HG02571 (cell line): ENCODE measurements at regions not wholly inside any gene's neighbourhood (a gene's known extent, or its start where the extent isn't known, plus 50 kb on each side); places are given as distances from the start of the nearest gene placed in this dataset.
A peak's percentile ranks its signal among the peaks of the same experiment; 100 is the strongest.
"Not testable (repeated sequence)": the region's sequence is repeated elsewhere in the genome, so short reads cannot be mapped to it uniquely, and the experiment has no call there.

Experiments
- ATAC-seq: cut with Tn5 transposase; IDR thresholded peaks from one replicate; pipeline ENCODE4 v1.9.1; 2021; ENCODE audit warnings: mild to moderate bottlenecking, moderate library complexity; ENCODE audit not compliant: unreplicated experiment

GRCh38 chr22:46026899-46027210 lies 49.9 kb upstream of the WNT7B start:
- ATAC-seq, result no peak

DNA sequence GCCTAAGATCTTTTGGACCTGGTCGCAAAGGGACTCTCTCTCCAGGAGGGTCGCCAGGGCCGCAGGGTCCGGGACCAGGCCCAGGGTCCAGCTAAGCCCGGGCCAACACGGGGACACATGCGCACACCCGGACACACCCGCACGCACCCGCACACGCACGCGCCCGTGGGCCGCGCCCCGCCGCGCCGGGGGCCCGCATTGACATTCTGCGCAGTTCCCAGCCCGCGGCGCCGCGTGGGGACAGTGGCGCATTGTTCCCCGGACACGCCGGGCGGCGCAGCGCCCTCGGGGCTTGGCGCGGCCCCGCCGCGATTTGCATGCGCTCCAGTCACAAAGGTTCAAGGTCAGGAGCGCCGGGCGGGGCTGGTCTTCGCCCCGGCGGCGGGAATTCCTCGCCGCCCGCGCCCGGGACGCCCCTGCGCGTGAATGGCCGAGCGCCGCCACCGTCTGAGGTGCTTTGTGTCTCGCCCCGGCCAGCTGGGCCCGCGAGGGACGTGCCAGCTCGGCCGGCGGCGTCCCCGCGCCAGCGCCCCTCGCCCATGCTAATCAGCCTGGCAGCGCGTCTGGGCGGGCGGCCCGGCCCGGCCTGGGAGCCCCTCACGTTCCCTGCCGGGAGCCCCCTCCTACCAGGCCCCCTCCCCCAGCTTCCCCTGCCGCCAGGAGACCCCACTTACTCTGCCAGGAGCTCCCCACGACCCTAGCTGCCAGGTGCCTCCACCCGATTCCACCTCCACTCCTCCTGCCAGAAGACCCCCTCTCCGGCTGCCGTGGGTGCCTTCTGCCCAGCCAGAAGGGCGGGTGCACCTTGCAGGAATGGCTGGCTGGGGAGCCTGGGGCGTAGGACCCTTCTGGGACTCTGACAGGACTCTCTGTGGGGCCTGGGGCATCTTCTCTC lies 50.5 kb upstream of the WNT7B start:
- ATAC-seq, result no peak

- no peak for ATAC-seq
Observed at GRCh38 chr22:46028106-46028991, 51.4 kb upstream of the WNT7B start.

DNA sequence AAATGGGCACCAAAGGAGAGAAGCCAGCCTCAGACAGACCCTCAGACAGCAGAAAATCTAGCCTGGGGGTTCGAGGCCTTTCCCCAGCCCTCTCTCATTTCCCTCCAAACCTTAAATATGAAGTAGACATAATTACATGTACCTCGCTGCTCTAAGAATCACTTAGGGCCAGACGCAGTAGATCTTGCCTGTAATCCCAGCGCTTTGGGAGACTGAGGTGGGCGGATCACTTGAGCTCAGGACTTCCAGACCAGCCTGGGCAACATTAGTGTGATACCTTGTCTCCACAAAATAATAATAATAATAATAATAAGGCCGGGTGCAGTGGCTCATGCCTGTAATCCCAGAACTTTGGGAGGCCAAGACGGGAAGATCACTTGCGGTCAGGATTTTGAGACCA lies 52.1 kb upstream of the WNT7B start:
- ATAC-seq, result no peak

DNA sequence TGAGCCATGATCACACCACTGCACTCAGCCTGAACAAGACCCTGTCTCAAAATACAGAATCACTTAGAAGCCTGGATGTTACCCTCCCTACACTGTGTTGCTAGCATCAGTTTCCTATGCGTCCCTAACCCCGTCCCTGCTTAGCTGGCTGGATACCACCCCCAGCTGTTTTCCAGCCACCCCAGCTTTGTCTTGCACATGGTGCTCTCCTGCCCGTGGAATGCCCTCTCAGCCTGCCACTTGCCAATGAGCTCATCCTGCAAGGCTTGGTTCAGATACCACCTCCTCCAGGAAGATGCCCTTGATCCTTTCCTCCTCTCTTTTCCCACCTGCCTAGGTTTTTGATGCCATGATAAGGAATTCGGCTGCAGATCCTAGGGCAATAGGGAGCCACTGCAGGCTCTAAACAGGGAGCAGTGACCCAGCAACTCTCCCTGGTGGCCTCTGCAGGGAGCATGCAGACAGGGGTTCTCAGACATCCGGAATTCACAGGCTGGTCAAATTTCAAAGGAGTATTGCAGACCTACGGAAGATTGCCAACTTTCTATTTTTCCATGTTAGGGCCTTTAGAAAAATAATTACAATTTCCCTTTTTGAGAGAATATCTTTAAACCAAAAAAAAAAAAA lies 52.7 kb upstream of the WNT7B start:
- no peak for ATAC-seq

DNA sequence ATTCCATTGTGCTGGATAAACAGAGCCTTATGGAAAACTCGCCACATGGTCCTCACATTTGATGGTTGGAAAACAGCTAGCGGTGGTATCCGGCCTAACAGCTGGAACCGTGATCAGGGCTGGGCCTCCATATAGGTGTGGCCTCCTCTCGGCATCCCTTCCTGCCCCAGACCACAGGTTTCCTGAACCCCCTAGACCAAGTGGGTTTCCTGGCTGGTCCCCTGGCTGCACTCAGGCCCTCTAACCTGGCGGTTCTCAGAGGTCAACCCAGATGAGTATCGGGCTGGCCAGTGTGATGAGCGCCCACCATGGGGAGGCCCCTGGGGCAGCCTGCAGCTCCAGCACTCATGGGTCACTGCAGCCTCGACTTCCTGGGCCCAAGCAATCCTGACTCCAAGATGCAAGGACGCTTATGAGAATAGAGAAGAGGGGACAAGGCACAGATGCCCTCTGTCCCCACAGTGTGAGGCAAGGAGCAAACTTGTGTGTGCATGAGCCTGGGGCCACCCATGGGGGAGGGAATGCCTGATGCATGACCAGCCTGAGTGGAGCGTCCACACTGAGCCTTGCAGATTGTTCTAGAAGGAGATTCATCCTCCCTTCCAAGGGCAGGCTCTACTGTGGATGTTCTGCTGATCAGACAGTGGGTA lies 53.4 kb upstream of the WNT7B start:
- ATAC-seq, result no peak

- no peak for ATAC-seq
Observed at GRCh38 chr22:46031066-46031465, 54.1 kb upstream of the WNT7B start.

DNA sequence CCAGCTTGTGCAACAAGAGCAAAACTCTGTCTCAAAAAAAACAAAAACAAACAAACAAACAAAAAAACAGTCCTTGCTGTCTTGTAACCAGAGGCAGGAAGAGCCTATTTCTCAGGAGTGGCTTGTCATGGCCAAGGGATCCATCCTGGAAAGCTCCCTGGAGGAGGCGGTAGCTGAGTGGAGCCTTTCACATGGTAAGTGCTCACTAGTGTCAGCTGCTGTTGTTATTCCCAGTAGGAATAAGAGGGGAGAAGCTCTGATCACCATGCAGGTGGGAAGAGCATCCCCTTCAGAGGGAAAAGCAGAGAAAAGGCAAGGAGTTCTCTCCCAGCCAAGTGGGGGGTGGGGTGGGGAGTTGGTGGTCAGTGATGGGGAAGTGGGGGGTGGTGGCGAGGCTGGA lies 54.6 kb upstream of the WNT7B start:
- ATAC-seq, result no peak

GRCh38 chr22:46031965-46032851 lies 55.2 kb upstream of the WNT7B start:
- no peak for ATAC-seq

- ATAC-seq, result no peak
Observed at GRCh38 chr22:46033256-46034200, 56.6 kb upstream of the WNT7B start.

GRCh38 chr22:46034480-46034879 lies 57.5 kb upstream of the WNT7B start:
- ATAC-seq, result not testable (repeated sequence)

GRCh38 chr22:46035380-46035741 lies 58.4 kb upstream of the WNT7B start:
- no peak for ATAC-seq

DNA sequence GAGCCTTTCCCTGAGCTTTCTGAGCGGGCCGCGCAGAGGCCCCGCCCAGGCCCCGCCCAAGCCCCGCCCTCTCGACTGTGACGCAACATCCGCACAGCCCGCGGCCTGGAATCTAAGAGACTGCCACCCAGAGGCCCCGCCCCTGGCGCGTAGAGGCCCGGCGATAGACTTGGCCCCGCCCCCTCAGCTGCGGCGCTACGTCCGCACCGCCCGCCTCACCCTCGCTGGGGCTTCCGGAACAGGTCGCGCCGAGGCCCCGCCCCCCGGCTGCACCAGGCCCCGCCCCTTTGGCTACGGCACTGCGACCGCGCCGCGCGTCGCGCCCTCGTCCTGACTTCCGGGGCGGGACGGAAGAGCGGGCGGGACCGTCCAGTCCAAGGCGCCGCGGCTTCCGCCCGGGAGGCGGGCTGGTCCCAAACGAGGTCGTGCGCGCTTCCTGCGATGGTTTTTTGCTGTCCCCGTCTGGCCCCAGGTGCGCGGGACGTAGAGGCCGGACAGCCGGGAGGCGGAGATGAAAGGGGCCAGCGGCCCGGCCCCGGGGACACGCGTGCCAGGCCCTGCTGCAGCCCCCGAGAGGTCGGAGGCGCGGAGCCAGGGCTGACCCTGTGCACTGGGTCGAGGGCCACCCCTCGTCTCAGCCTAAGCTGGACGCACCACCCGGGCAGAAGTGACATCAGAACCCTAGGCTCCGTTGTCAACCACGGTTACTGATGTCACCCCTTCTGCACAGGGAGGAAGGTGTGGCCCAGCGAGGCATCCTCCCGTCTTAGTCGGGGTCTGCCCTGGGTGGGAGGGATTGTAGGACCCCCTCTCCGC lies 59.0 kb upstream of the WNT7B start:
- ATAC-seq, result peak; percentile 92

GRCh38 chr22:46036558-46037408 lies 59.8 kb upstream of the WNT7B start:
- no peak for ATAC-seq

DNA sequence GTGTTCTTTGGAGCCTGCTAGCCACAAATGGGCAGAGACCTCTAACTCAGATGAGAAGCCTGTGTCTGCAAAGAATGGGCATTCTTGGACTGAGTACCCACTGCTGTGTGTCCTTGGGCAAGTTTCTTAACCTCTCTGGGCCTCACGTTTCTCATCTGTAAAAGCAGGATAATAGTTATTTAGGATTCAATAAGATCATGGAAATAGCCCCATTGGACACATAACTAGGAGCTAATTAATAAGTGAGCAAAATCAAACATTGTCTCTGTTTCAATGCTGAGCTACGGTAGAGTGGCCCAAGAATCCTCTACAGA lies 61.2 kb upstream of the WNT7B start:
- ATAC-seq, result no peak

DNA sequence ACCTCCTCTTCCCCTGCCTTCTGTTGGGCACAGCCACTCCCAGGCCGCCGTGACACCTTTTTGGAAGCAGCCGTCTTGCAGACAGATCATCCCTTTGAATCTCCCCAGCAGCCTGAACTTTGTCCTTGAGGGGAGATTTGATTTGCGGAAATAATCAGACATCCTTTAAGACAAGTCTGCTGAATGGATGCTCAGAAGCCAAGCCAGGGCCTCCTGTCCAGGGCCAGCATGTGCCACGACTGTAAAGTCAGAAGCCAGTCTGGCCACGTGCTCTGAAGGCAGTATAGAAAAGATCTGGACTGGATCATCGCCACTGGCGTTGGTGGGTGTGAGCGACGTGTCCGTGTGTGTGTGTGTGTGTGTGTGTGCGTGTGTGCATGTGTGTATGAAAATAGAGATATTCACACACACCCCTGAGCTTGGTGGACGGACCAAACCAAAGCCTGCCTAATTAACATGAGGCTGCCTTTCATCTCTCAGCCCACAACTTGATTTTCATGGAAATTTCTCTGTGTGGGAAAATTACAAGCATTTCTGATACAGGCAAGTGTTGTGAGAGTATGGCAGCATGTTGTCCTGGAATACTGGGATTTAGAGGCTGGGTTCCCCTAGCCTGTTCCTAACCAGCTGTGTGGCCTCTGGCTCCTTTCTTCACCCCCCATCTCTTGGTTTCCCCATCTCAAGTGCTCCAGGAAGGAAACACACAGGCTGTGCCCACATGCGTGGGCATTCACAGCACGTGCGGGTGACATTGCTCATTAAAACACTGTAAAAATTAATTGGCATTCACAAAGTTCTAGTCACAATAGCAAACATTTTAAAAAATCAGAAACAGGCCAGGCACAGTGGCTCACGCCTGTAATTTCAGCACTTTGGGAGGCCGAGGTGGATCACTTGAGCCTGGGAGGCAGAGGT lies 61.8 kb upstream of the WNT7B start:
- ATAC-seq, result no peak
